PFSK-1 (cell line): ENCODE measurements at regions not wholly inside any gene's neighbourhood (a gene's known extent, or its start where the extent isn't known, plus 50 kb on each side); places are given as distances from the start of the nearest gene placed in this dataset.

Source experiments
- POLR2AphosphoS5 ChIP-seq: IDR thresholded peaks from 2 replicates; pipeline ENCODE4 v1.6.1; 2012; ENCODE audit warnings: low read depth, mild to moderate bottlenecking, control low read depth, low read length, moderate library complexity
- SIN3A ChIP-seq: IDR thresholded peaks from 2 replicates; pipeline ENCODE4 v1.6.1; 2012; ENCODE audit warnings: mild to moderate bottlenecking, low read length, moderate library complexity, borderline replicate concordance; ENCODE audit not compliant: insufficient read depth

- no peak for TF ChIP-seq POLR2AphosphoS5
- TF ChIP-seq SIN3A: no peak
Observed at GRCh38 chr1:221290669-221291068, 411.4 kb downstream of the HLX start.
